ENCODE measurements at regions not wholly inside any gene's neighbourhood (a gene's known extent, or its start where the extent isn't known, plus 50 kb on each side); places are given as distances from the start of the nearest gene placed in this dataset.
A peak's percentile ranks its signal among the peaks of the same experiment; 100 is the strongest.
"Not testable (repeated sequence)": the region's sequence is repeated elsewhere in the genome, so short reads cannot be mapped to it uniquely, and the experiment has no call there.

DNA sequence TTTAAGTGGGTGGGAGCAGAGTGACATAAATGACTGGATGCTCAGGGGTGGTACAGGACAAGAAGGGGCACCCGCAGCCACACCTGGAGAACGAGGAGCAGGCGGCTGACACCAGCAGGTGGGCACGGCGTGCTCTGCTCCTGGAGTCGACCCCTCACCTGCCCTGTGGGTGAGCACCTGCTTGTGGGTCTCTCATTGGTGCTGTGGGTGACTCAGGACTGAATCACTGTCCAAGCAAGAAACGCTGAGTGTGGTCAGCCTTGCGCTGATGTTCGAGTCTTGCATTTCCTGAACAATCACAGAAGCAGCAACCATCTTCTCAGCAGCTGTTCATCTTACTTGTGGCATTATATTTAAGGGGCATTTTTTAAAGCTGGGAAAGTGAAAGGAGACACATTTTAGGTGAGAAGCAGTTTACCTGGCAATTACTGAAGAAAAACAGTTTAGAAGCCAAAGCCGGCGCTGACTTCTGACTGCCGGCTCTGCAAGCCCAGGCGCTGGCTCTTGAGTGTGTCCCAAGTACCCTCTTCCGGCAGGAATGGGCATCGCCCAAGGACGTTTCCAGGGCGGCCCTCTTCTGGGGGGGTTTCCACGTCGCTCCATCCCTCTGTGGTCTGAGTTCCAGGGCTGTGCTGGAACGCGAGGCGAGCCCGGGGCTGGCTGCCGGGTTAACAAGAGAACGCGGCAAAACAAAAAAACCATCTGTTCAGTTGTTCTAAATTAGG is 145.2 kb upstream of the PFKP start:
- DNase-seq: no peak

DNA sequence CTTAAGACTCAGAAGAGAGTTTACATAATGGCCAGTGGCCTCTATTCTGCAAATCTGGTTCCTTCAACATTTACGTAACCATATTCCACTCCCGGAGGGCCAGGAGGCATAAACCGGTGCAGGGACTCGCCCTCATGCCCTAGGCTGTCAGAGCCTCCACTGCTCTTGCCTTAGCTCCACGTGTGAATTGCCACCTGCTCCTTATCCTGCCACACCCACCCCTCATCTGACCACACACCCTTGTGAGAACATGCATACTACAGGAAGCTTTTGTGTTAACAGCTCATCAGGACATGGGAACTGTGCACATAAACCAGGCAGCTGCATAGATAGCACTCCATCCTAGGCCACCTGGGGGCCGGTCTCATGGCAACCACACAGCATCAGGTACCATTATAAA is 146.7 kb upstream of the PFKP start:
- no peak for DNase-seq

DNA sequence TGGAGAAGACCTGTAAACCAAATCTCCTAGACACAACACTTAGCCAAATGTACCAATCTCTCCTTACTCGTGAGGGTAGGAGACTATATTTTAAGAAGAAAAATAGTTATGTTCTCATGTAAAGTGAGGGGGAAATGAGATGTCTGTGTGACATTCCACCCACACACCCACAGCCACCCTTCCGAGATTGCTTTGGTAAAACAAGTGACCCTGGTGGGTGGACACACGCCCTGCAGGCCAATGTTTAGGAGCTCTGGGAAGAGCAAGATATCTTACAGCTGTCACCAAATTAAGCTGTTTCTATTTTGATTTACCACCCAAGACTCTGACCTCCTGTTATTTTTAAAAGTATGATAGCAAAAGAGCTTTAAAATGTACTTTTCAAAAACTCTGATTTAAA is 147.2 kb upstream of the PFKP start:
- no peak for DNase-seq

DNA sequence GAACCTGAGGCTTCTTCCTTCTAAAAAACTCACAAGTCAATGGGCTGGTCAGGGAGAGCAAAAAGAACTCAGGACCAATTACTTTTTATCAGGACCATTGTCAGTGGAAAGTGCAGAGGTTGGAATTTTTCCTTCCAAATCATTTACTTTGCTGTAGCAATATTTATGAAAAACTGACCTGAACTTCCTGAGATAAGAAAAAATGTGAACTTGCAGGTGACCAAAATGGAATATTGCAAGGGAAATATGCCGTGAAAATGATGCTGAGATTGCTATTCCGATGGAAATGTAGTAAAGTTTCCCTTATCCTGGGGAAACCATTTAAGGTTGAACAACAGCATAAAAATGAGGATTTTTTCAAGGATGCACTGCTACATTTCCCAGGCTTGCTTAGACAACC is 148.3 kb upstream of the PFKP start:
- DNase-seq: no peak

DNA sequence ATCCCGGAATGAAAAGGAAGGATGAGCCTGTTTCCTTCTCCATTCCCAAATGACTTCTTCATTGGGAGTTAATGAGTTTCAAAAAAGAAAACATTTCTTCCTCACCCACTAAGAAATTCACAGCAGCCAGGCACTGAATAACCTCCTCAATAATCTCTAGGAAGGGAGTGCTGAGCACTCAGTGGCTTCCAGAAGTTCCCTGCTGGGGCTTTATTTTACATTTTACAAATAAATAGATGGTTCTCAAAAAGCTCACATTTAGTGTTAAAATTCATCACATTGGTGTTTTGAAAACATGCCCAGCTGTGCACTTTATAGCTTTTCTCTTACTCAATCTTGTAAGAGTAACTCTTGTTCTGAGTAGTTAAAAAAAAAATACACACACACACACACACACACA is 148.9 kb upstream of the PFKP start:
- no peak for DNase-seq

DNA sequence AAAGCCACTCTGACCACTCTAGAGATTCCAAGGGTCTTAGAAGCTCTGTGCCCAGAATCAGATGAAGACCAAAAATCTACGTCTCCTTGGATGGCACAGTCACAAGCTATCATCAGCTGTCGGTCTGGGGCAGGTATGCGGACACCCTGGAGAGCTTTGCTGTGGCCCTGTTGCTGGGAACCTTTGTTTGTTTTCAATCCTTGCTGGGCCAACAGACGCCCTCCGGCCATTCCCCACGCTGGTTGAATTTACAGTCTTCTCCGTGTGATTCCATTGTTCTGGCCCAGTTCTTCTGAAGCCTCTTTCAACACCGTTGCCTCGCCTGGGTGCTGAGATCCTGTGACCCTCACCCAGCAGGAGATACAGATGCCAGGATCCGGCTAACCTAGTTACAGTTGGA is 149.4 kb upstream of the PFKP start:
- DNase-seq: no peak

DNA sequence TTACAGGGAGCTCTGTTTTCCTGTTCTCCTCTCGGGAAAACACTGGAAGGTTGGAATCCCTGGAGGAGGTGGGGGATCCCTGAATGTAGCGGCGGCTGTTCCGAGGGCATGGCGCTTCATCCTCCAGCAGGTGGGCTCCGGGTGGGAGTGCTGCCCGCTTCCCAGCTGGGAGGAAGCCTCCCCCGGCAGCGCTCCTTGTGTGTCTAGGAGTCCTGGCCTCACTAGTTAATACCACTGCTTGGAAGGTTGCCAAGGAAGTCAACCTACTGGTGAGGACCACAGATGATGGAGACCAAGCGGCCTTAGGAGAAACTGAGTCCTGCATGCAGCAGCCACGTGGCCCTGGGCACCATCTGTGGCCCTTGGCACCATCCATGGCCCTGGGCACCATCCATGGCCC is 151.9 kb upstream of the PFKP start:
- no peak for DNase-seq

DNA sequence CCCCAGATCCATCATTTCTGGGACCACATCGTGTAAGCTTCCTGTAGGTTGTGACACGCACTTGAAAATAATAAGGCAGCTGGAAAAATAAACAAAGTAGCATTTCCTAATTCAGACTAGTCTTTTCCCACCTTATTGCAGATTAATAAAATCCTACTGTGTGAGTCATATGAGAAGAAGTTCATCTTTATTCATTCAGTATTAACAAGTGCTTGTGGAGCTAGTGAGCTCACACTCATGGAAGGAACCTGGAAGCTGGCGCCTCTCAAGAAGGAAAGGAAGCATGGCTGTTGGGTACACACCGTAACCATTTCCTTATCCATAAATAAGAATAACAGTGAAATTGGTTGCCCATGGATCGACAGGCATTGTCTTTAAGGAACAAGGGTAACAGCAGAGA is 152.6 kb upstream of the PFKP start:
- no peak for DNase-seq

DNA sequence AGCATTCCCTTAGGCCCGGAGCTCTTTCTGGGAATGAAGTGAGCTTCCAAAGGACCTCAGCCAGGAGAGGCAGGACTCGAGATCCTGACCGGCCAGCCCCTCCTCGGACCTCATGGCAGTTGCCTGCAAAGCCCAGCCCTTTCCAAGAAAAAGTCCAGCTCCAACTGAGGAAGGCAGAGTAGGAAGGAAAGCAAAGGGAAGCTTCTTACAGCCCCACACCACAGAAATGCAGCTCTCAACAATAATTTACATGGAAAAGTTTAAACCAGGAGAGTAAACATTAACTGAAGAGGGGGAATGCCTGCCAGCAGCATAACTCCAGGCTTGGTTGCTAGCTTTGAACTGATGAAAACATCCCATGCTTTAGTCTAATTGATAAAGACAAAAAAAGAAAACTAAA is 153.9 kb upstream of the PFKP start:
- DNase-seq: no peak

DNA sequence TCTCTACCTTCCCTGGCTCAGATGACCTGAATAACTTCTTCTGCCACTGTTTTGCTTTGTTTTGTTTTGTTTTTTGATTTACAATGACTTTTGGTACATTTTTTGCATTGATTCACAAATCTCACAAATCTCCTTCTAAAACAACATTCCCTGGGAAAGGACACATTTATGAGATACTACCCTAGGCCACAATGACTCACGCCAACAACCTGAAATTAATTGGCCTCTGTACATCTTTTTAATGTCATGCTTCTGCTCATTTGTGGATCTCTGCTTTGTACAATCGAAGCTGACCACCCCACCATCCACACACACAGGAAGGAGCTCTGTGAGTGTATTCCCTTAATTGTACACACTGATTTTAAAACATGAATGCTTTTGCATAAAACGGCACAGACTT is 156.7 kb upstream of the PFKP start:
- DNase-seq: no peak

DNA sequence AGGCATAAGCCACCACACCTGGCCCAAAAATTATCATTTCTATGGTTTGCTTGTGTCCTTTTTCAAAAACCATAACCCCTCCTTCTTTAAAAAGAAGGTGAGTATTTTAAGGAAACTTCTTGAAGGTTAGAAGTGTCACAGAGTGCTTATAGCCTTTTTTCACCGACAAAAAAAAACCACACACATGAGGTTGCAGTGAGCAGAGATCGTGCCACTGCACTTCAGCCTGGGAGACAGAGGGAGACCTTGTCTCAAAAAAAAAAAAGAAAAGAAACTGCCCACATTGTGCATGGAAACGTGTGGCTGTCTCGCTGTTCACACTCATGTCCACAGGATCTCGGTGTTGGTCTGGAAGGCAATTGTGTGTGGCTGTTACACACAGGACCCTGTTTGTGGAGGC is 157.4 kb upstream of the PFKP start:
- no peak for DNase-seq

DNA sequence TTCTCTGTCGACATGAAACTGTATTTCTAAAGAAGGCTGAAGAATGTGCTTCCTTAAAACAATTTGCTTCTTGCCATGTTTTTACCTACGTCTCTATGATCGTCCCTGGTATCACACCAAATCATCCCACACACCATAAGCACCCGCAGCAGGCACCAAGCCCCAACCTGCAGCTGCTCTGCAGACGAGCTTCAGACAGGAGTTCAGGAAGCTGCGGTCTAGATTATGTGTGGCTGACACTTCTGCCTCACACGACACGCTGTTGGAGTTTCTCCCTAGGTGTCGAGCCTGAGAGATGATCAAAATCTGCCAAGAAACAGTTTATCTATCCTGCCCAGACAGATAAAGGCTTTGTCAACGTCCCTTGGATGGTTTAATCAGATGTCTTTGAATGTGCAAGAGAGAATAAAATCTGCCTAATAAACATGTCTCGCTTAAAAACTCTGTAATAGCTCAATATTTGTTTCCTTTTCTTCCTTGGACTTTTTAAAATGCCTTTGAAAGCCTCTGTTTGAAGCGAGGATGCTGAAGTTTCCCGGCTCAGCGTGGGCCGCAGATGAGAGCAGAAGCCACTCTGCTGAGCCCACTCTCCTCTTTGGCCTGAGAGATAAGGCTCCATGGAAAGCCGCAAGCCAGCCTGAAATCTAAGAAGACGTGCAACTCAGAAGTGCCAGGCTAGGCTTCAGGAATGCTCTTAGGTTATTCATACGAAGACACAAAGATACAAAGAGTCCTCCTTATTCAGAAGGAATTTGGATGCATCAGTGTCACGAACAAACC is 158.3 kb upstream of the PFKP start:
- no peak for DNase-seq

DNA sequence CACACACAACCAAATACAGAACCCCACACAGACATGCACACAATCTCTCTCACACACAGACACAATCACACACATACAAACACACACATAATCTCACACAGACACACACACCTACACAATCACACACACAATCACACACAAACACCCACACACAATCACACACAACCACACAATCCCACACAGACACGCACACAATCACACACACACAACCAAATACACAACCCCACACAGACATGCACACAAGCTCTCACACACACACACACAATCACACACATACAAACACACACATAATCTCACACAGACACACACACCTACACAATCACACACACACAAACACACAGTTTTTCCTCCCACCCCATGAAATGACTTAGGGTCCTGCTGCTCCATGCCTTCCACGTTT is 160.4 kb upstream of the PFKP start:
- no peak for DNase-seq

DNA sequence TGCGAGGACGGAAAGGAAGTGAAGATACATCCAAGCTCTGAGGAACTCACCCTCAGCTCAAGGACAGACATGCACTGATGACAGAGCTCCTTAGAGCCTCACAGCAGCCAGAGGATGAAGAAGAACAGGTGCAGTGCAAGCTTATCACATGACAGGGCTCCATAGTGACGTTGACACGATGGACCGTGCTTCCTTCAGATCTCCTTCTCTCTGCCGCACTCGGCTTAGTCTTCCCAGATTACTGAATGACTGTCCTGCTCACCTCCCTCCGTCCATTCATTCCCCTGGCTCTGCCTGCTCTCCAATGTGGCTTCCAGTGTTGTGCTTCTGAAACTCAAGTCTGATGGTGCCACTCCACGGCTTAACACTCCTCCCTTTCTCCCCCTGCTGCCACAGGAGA is 161.5 kb upstream of the PFKP start:
- DNase-seq: no peak

DNA sequence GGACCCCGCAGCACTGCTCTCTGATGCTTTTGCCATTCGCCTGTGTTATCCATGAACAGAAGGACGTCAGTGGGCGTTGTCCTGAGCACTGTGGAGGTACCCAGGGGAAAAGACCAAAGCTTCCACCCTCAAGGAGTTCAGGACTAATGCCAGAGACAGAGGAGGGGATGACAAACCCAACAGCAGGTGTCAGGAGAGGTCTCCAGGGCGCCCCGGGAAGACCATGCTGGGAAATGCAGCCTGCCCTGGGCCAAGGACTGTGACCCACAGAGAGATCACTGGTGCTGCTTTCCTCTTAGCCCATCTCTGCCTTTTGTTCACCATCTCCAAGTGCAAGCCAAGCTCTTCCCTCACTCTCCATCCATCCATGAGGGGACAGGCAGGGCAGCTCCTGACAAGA is 166.8 kb upstream of the PFKP start:
- DNase-seq: no peak

DNA sequence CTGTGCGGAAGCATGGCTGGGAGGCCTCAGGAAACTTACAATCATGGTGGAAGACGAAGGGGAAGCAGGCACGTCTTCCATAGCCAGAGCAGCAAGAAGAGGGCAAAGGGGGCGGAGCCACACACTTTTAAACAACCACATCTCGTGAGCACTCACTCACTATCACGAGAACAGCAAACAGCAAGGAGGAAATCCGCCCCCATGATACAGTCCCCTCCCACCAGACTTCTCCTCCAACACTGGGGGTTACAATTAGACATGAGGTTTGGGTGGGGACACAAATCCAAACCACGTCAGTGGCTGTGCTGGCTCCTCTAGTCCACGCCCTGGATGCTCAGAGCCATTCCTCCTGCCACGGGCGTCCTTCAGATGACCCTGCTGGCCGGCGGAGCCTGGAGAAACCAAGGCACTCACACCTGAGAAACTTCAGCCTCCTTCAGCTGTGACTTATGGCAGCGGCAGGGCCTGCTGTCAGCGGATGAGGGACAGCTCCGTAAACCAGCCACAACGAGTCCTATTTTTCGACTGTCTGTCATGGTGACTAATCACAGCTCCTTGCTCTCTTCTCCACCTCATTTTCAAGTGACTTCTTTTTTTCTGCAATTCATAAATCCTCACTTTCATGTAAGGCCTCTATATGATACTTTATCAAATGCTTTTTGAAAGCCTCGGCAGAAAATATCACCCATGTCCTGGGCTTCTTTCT is 167.9 kb upstream of the PFKP start:
- DNase-seq: no peak

DNA sequence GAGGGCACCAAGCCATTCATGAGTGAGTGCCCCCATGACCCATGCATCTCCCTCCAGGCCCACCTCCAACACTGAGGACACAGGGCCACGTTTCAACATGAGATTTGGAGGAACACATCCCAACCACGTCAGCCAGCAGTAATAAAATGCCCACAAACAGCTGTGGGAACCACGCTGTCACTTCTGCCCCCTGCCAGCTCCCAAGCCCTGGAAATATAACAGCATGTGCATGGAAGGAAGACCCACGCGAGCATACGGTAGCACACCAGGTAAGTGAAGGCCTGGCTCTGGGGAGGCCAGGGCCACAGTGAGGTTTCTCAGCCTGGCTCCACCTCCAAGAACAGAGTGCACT is 168.9 kb upstream of the PFKP start:
- DNase-seq: no peak

DNA sequence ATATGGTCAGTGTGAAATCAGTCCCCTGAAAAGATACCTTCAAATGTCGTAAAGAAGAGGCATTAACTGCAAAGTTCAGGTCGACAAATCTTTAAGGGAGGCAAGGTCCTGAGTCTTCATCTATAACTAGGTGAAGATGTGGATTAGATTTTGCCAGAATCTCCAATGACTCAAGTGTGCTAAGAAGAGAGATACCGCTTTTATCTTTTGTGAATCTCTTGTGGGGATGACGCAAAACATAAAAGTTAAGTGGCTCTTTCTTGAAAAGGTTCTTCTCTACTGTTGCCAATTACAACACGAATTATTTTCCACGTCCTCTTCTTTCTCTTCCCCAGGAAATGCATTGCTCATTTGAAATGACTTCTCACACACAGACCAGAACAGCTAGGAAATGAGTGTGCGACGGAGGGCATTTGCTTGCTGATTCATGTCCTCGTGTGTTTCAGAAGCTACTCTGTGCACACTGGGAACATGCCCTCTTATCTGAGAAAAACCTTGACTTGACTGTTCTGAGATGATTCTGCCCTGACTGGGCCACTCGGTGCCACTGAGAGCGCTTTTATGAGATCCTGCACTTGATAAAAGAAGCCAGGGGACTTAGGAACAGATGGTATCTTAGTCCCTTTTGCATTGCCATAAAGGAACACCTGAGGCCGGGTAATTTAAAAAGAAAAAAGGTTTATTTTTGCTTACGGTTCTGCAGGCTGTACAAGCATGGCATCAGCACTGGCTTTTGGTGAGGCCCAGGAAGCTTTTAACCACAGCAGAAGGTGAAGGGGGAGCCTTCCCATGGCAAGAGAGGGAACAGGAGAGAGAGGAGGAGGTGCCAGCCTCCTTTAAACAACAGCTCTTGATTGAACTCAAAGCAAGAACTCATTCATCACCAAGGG is 169.5 kb upstream of the PFKP start:
- DNase-seq: no peak

DNA sequence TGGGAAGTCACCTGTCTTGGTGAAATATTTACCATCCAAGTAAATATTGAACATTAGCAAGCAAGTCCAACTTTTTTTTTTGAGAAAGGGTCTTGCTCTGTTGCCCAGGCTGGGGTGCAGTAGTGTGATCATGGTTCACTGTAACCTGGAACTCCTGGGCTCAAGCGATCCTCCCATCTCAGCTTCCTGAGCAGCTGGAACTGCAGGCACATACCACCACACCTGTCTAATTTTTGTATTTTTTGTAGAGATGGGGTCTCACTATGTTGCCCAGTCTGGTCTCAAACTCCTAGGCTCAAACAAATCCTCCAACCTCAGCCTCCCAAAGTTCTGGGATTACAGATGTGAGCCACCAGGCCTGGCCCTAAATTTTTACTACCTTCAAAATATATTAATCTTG is 171.0 kb upstream of the PFKP start:
- not testable (repeated sequence) for DNase-seq

DNA sequence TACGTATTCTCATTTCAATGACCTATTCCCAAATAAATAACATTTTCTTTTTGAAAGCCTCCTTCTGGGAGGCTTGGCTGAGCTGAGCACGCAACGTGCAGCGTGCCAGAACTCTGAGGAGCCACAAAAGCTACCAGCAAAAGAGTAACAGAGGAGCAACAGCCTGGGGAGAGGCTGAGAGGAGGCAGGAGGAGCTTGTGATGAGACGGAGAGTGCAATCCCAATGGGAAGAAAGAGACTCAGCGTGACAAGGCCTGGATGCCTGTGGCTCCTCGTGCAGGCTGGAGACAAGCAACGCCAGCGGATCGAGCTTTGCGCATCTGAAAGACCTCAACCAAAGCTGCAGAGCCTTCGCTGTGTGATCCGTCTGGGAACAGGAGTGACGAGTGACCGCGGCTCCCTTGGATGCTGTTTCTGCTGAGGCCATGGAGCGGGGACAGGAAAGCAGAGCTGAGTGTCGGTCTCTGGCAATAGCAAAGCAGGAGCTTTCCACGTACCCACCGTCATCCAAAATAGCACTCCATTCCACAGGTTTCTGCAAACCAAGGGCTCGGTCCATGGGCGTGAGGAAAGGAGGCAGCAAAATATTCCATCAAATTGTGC is 171.7 kb upstream of the PFKP start:
- DNase-seq: peak in 7 of 51 donors; percentile 4 to 32 (median 11)

DNA sequence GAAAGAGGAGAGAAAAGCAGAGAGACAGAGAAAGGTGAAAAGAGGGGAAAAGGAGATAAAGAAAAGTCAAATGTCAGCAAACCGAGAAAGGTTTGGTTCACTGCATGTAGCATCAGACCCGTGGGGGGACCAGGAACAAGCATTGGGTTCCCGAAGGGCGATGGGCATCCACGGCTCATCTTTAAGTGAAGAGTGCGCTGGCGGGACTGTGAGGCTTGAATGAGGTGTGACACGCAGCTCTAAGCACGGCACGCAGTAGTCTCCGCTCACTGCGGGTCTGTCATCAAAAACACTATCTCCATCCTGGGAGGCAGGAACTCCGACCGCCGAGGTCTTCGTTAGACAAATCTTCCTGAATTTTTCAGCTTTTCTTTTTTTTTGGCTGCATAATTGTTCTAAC is 173.4 kb upstream of the PFKP start:
- no peak for DNase-seq

Measured in hypothalamus (tissue), 51 donors.